ENCODE measurements at regions not wholly inside any gene's neighbourhood (a gene's known extent, or its start where the extent isn't known, plus 50 kb on each side); places are given as distances from the start of the nearest gene placed in this dataset.
"Not testable (repeated sequence)": the region's sequence is repeated elsewhere in the genome, so short reads cannot be mapped to it uniquely, and the experiment has no call there.

DNA sequence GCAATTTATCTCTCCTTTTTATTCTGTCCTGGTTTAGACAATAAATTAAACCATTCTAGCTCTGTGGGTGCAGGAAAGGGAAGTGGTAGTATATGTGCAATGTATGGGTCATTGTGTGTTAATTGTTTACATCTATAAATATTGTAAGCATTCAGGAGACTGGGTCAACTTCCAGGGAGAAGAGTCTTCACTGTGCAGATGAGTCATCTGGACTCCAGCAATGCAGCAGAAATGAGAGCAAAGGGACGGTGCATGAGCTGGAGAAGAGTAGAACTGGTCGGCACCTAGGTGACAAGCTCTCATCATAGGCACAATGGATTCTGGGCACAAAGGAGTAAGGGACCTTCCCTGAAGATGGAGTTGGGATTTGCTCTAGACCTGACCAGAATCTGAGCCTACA lies 211.1 kb upstream of the DAAM1 start:
- Histone ChIP-seq H3K9me3 (ENCODE audit: control insufficient read depth, insufficient read depth, low read depth, low read length) (no peaks in the 10 kb centered on the region), H3K4me3 (ENCODE audit: low read depth, low read length) (no peak overlapping the region), H3K4me1 (ENCODE audit: control insufficient read depth, insufficient read depth, low read length) (peaks cover 7% of the 10 kb centered on the region; the same call in 1 of the 2 replicates)

DNA sequence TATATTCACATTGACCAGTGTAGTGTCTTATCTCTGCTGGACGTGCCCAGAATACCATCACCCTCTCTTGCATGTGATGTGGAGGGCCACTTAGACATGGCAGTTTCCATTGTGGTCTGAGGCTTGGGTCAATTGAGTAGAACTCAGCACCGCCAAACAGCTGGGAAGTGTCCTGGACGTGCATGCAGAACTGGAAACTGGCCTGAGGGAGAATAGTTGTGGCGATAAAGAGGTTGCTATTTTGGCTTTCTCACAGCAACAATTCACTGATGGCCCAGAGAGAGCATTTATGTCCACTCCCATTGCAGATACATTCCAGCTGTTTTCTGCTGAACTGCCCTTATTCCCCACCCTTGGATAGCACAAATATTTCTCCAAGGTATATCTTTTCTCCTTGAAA lies 210.1 kb upstream of the DAAM1 start:
- Histone ChIP-seq H3K27ac (ENCODE audit: low read depth, low read length) (no peak overlapping the region), H3K9me3 (ENCODE audit: control insufficient read depth, insufficient read depth, low read depth, low read length) (no peaks in the 10 kb centered on the region), H3K4me3 (ENCODE audit: low read depth, low read length) (no peak overlapping the region), H3K9ac (ENCODE audit: low read length) (no peak overlapping the region), H3K27me3 (ENCODE audit: control insufficient read depth, insufficient read depth, low read length) (no peaks in the 10 kb centered on the region), H3K4me1 (ENCODE audit: control insufficient read depth, insufficient read depth, low read length) (0 out of 2 replicates have a peak, but pooled peaks cover 3% of the 10 kb centered on the region), H3K36me3 (ENCODE audit: control insufficient read depth, insufficient read depth, low read length) (no peaks in the 10 kb centered on the region)

More for the DNA sequence above, 211.1 kb upstream of the DAAM1 start:
- Histone ChIP-seq H3K9ac (ENCODE audit: low read length) (no peak overlapping the region), H3K36me3 (ENCODE audit: control insufficient read depth, insufficient read depth, low read length) (no peaks in the 10 kb centered on the region), H3K27me3 (ENCODE audit: control insufficient read depth, insufficient read depth, low read length) (no peaks in the 10 kb centered on the region), H3K27ac (ENCODE audit: low read depth, low read length) (no peak overlapping the region)

DNA sequence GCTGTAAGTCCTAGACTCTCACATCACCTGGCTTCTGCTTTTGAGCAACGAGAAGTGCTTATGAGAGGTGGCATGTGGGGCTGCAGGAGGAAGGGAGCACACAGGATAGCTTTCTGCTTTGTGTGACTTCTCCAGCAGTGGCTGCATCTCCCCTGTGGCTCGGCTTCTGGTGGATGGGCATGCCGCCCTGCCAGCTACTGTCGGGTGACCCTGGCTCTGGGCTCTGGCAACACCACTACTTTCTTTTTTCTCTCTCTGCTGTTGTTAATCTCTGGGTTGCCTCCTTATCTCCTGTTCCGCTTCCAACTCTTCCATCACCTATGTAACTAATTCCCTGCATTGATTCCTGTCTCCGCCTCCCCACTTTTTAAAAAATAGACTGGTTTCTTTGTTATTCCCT lies 209.1 kb upstream of the DAAM1 start:
- Histone ChIP-seq H3K9me3 (ENCODE audit: control insufficient read depth, insufficient read depth, low read depth, low read length) (no peaks in the 10 kb centered on the region), H3K4me3 (ENCODE audit: low read depth, low read length) (no peak overlapping the region), H3K27ac (ENCODE audit: low read depth, low read length) (no peak overlapping the region), H3K4me1 (ENCODE audit: control insufficient read depth, insufficient read depth, low read length) (0 out of 2 replicates have a peak, but pooled peaks cover 3% of the 10 kb centered on the region), H3K27me3 (ENCODE audit: control insufficient read depth, insufficient read depth, low read length) (no peaks in the 10 kb centered on the region), H3K36me3 (ENCODE audit: control insufficient read depth, insufficient read depth, low read length) (no peaks in the 10 kb centered on the region), H3K9ac (ENCODE audit: low read length) (no peak overlapping the region)

DNA sequence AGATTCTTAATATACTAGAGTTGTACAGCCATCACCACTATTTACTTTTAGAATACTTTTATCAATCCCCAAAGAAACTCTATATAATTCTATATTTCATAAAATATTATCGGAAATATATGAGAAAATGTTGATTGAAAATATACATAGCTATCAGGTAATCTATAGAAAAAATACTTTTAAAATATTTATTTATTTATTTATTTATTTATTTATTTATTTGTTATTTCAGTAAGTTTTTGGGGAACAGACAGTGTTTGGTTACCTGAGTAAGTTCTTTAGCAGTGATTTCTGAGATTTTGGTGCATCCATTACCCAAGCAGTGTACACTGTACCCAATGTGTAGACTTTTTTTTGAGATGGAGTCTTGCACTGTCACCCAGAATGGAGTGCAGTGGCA lies 206.6 kb upstream of the DAAM1 start:
- no peak overlapping the region for H3K27ac ChIP-seq (ENCODE audit: low read depth, low read length)
- no peaks in the 10 kb centered on the region for H3K36me3 ChIP-seq (ENCODE audit: control insufficient read depth, insufficient read depth, low read length)
- no peaks in the 10 kb centered on the region for H3K9me3 ChIP-seq (ENCODE audit: control insufficient read depth, insufficient read depth, low read depth, low read length)
- no peak overlapping the region for H3K9ac ChIP-seq (ENCODE audit: low read length)
- H3K27me3 ChIP-seq (ENCODE audit: control insufficient read depth, insufficient read depth, low read length), result no peaks in the 10 kb centered on the region
- no peak overlapping the region for H3K4me3 ChIP-seq (ENCODE audit: low read depth, low read length)
- H3K4me1 ChIP-seq (ENCODE audit: control insufficient read depth, insufficient read depth, low read length), result 0 out of 2 replicates have a peak, but pooled peaks cover 3% of the 10 kb centered on the region

DNA sequence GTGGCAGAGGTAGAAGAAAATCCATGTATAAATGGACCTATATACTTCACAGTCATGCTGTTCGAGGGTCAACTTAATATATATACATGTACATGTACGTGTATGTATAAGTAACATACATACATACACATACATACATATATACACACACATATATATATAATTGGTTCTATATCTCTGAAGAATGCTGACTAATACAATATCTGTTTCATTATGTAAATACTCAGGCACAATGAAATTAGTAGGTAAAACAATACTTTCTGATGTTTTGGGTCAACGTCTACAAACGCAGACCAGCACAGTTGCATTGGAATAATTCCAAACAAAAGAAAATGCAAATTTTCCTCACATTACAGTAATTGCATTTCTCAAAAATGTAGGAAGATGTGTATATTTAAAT lies 202.7 kb upstream of the DAAM1 start:
- H3K9me3 ChIP-seq (ENCODE audit: control insufficient read depth, insufficient read depth, low read depth, low read length), result 0 out of 2 replicates have a peak, but pooled peaks cover 3% of the 10 kb centered on the region
- no peaks in the 10 kb centered on the region for H3K4me1 ChIP-seq (ENCODE audit: control insufficient read depth, insufficient read depth, low read length)
- H3K27me3 ChIP-seq (ENCODE audit: control insufficient read depth, insufficient read depth, low read length), result no peaks in the 10 kb centered on the region
- H3K27ac ChIP-seq (ENCODE audit: low read depth, low read length), result no peak overlapping the region
- no peak overlapping the region for H3K4me3 ChIP-seq (ENCODE audit: low read depth, low read length)
- H3K36me3 ChIP-seq (ENCODE audit: control insufficient read depth, insufficient read depth, low read length), result no peaks in the 10 kb centered on the region
- H3K9ac ChIP-seq (ENCODE audit: low read length), result no peak overlapping the region

DNA sequence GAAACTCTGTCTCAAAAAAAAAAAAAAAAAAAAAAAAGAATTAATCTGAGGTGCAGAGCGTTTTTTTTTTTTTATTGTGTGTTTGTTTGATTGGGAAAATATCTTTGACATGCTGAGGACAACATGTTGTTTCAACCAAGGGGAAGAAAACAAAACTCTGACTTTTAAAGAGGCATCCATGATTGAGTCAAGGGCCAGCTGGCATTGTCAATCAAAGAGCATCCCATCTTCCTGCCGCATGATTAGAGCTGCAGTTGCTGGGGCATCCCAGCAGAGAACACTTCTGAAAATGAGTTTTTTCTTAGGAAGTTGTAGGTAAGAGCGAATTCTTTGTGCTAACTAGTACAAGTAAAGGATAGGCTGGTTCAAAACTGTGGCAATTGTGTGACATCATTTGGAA lies 200.9 kb upstream of the DAAM1 start:
- no peaks in the 10 kb centered on the region for H3K4me1 ChIP-seq (ENCODE audit: control insufficient read depth, insufficient read depth, low read length)
- no peak overlapping the region for H3K4me3 ChIP-seq (ENCODE audit: low read depth, low read length)
- H3K27me3 ChIP-seq (ENCODE audit: control insufficient read depth, insufficient read depth, low read length), result no peaks in the 10 kb centered on the region
- no peak overlapping the region for H3K27ac ChIP-seq (ENCODE audit: low read depth, low read length)
- H3K36me3 ChIP-seq (ENCODE audit: control insufficient read depth, insufficient read depth, low read length), result no peaks in the 10 kb centered on the region
- H3K9me3 ChIP-seq (ENCODE audit: control insufficient read depth, insufficient read depth, low read depth, low read length), result 0 out of 2 replicates have a peak, but pooled peaks cover 3% of the 10 kb centered on the region
- H3K9ac ChIP-seq (ENCODE audit: low read length), result no peak overlapping the region

DNA sequence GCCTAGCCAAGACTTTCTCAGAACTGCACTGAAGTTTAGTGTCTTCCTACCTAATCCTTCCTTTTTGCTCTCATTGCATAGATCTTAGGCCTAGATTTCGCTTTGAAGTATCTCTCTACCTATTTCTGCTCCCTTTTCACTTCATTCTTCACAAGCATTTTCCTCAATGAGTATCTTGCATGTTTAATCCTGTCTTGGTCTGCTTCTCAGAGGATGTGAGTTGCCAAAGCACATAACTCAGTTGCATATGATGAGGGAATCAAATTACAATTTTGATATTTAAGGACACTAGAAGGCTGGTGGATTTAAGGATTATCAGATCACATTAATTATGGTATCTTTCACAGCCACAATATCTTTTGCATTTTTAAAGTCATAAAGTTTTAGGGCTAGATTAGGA lies 195.5 kb upstream of the DAAM1 start:
- Histone ChIP-seq H3K27me3 (ENCODE audit: control insufficient read depth, insufficient read depth, low read length) (no peaks in the 10 kb centered on the region), H3K9me3 (ENCODE audit: control insufficient read depth, insufficient read depth, low read depth, low read length) (0 out of 2 replicates have a peak, but pooled peaks cover 3% of the 10 kb centered on the region), H3K4me3 (ENCODE audit: low read depth, low read length) (no peak overlapping the region), H3K4me1 (ENCODE audit: control insufficient read depth, insufficient read depth, low read length) (no peaks in the 10 kb centered on the region), H3K9ac (ENCODE audit: low read length) (no peak overlapping the region), H3K27ac (ENCODE audit: low read depth, low read length) (no peak overlapping the region), H3K36me3 (ENCODE audit: control insufficient read depth, insufficient read depth, low read length) (no peaks in the 10 kb centered on the region)

DNA sequence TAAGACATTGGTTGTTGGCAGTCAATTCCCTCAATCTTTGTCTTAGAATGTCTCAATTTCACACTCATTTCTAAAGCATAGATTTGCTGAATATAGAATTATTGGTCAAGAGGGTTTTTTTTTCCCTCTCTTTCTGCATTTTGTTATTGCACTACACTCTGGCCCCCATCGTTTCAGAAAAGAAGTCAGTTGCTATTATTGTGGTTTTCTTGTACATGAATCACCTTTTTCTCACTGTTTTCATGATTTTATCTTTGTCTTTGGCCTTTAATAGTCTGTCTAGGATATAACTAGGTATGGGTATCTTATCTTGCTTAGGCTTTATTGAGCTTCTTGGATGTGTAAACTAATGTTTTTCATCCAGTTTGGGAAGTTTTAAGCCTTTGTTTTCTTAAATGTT lies 194.3 kb upstream of the DAAM1 start:
- peaks cover 11% of the 10 kb centered on the region; the same call in 1 of the 2 replicates for H3K9me3 ChIP-seq (ENCODE audit: control insufficient read depth, insufficient read depth, low read depth, low read length)
- no peaks in the 10 kb centered on the region for H3K4me1 ChIP-seq (ENCODE audit: control insufficient read depth, insufficient read depth, low read length)
- H3K36me3 ChIP-seq (ENCODE audit: control insufficient read depth, insufficient read depth, low read length), result no peaks in the 10 kb centered on the region
- H3K27ac ChIP-seq (ENCODE audit: low read depth, low read length), result no peak overlapping the region
- no peak overlapping the region for H3K9ac ChIP-seq (ENCODE audit: low read length)
- H3K27me3 ChIP-seq (ENCODE audit: control insufficient read depth, insufficient read depth, low read length), result no peaks in the 10 kb centered on the region
- H3K4me3 ChIP-seq (ENCODE audit: low read depth, low read length), result no peak overlapping the region

DNA sequence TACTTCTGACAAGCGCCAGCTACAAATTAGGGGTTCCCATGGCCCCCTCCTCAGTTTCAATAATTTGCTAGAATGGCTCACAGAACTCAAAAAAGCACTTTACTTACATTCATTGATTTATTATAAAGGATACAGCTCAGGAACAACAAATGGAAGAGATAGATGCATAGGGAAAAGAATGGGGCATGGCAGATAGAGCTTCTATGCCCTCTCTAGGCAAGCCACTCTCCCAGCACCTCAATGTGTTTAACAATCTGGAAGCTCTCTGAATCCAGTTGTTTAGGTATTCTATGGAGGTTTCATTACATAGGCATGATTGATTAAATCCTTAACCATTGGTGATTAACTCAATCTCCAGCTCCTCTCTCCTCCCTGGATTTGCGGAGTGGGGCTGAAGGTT lies 184.5 kb upstream of the DAAM1 start:
- Histone ChIP-seq H3K4me1 (ENCODE audit: control insufficient read depth, insufficient read depth, low read length) (no peaks in the 10 kb centered on the region), H3K4me3 (ENCODE audit: low read depth, low read length) (no peak overlapping the region), H3K36me3 (ENCODE audit: control insufficient read depth, insufficient read depth, low read length) (no peaks in the 10 kb centered on the region), H3K9ac (ENCODE audit: low read length) (no peak overlapping the region), H3K9me3 (ENCODE audit: control insufficient read depth, insufficient read depth, low read depth, low read length) (peaks cover 12% of the 10 kb centered on the region; the same call in 1 of the 2 replicates), H3K27me3 (ENCODE audit: control insufficient read depth, insufficient read depth, low read length) (no peaks in the 10 kb centered on the region), H3K27ac (ENCODE audit: low read depth, low read length) (no peak overlapping the region)

DNA sequence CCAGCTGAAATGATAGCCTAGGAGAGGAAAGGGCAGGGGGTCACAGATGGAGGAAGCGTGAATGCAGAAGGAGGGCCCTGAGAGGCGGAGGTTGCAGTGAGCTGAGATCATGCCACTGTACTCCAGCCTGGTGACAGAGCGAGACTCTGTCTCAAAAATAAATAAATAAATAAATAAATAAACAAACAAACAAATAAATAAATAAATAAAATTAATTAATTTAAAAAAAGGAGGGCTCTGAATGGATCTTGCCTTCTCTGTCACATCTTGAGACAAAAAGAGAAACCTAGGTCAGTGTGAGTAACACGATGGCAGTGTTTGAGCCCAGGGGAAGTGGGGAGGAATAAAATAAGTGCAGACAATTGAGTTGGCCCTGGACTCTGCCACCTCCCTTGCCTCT lies 182.3 kb upstream of the DAAM1 start:
- H3K4me3 ChIP-seq (ENCODE audit: low read depth, low read length); H3K9me3 ChIP-seq (ENCODE audit: control insufficient read depth, insufficient read depth, low read depth, low read length); H3K27me3 ChIP-seq (ENCODE audit: control insufficient read depth, insufficient read depth, low read length); H3K27ac ChIP-seq (ENCODE audit: low read depth, low read length); H3K36me3 ChIP-seq (ENCODE audit: control insufficient read depth, insufficient read depth, low read length); H3K4me1 ChIP-seq (ENCODE audit: control insufficient read depth, insufficient read depth, low read length); H3K9ac ChIP-seq (ENCODE audit: low read length): not testable (repeated sequence)

DNA sequence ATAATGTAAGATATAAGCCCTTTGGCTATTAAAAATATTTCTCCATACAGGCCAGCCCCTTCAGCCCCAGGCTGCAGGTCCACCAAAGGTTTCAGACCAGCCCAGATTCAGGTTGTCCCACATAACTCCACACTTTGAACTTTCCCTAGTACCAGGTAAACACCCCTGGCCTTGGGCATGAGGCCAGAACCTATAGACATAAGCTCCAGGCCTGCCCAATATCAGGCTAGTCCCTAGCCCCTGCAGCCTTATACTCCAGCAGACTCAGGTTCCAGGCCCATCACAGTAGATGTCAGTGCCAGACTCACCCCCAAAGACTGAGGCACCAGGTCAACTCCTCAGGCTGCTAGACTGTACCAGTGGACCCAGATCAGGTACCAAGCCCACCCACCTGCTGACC lies 178.5 kb upstream of the DAAM1 start:
- no peaks in the 10 kb centered on the region for H3K36me3 ChIP-seq (ENCODE audit: control insufficient read depth, insufficient read depth, low read length)
- no peaks in the 10 kb centered on the region for H3K27me3 ChIP-seq (ENCODE audit: control insufficient read depth, insufficient read depth, low read length)
- no peak overlapping the region for H3K27ac ChIP-seq (ENCODE audit: low read depth, low read length)
- H3K9ac ChIP-seq (ENCODE audit: low read length), result no peak overlapping the region
- peaks cover 4% of the 10 kb centered on the region; the same call in 1 of the 2 replicates for H3K9me3 ChIP-seq (ENCODE audit: control insufficient read depth, insufficient read depth, low read depth, low read length)
- H3K4me1 ChIP-seq (ENCODE audit: control insufficient read depth, insufficient read depth, low read length), result no peaks in the 10 kb centered on the region
- H3K4me3 ChIP-seq (ENCODE audit: low read depth, low read length), result no peak overlapping the region
